ENCODE measurements at regions not wholly inside any gene's neighbourhood (a gene's known extent, or its start where the extent isn't known, plus 50 kb on each side); places are given as distances from the start of the nearest gene placed in this dataset.
A peak's percentile ranks its signal among the peaks of the same experiment; 100 is the strongest.

DNA sequence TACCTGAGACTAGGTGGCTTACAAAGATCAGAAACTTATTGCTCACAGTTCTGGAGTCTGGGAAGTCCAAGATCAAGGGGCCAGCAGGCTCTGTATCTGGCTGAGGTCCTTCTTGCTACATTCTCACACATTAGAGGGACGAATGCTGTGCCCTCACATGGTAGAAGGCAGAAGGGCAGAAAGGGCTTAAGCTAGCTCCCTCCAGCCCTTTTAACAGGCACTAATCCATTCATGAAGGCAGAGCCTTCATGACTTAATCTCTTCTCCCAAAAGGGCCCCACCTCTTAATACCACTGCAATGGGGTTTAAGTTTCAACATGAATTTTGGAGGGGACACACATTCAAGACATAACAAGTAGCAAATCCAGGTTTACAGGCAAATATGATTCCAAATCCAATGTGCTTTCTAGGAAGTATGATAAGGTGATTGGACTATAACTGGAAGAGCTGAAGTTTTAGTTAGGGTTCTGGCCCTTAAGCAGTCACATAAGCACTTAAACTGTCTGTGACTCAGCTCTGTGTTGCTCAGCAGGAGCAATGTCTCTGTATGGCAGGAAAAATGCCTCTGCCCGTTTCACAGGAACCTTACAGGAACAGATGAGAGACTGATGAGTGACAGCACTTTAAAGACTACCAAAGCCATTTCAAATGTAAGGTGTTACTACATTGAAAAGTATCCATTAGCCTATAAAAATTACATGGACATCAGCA lies 119.6 kb upstream of the PTPRM start:
- Histone ChIP-seq H3K9me3 (ENCODE audit: control insufficient read depth in 1 of 2, insufficient read depth in 1 of 2, low read length in 2 of 2) (no peaks in the 10 kb centered on the region), H3K27ac (ENCODE audit: low read depth in 1 of 2, low read length in 2 of 2) (no peak overlapping the region), H3K36me3 (ENCODE audit: insufficient read depth, low read length) (no peaks in the 10 kb centered on the region), H3K27me3 (ENCODE audit: control insufficient read depth in 1 of 2, insufficient read depth in 2 of 2, low read length in 2 of 2) (no peaks in the 10 kb centered on the region), H3K4me1 (ENCODE audit: insufficient read depth, low read length) (no peaks in the 10 kb centered on the region), H3K4me3 (ENCODE audit: low read length) (no peak overlapping the region)
- intact Hi-C loops (cut with DNase I, micrococcal nuclease), result no loop called here
- H3K9me3 Mint-ChIP-seq, result no peaks in the 10 kb centered on the region
- H3K27ac Mint-ChIP-seq, result no peak overlapping the region
- H3K36me3 Mint-ChIP-seq (ENCODE audit: low read depth), result no peaks in the 10 kb centered on the region
- TF ChIP-seq, protein P1, sequence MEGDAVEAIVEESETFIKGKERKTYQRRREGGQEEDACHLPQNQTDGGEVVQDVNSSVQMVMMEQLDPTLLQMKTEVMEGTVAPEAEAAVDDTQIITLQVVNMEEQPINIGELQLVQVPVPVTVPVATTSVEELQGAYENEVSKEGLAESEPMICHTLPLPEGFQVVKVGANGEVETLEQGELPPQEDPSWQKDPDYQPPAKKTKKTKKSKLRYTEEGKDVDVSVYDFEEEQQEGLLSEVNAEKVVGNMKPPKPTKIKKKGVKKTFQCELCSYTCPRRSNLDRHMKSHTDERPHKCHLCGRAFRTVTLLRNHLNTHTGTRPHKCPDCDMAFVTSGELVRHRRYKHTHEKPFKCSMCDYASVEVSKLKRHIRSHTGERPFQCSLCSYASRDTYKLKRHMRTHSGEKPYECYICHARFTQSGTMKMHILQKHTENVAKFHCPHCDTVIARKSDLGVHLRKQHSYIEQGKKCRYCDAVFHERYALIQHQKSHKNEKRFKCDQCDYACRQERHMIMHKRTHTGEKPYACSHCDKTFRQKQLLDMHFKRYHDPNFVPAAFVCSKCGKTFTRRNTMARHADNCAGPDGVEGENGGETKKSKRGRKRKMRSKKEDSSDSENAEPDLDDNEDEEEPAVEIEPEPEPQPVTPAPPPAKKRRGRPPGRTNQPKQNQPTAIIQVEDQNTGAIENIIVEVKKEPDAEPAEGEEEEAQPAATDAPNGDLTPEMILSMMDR (IDR thresholded peaks at IDR 0.05), result no peak
- H3K27me3 Mint-ChIP-seq, result no peaks in the 10 kb centered on the region
- CTCF ChIA-PET, result no interaction called here
- no peaks in the 10 kb centered on the region for H3K4me1 Mint-ChIP-seq (ENCODE audit: low read depth)
- POLR2A ChIA-PET, result no interaction called here
- no peak overlapping the region for H3K4me3 Mint-ChIP-seq
- ATAC-seq (ENCODE audit: poor library complexity) (no peak), DNase-seq (no peak)

DNA sequence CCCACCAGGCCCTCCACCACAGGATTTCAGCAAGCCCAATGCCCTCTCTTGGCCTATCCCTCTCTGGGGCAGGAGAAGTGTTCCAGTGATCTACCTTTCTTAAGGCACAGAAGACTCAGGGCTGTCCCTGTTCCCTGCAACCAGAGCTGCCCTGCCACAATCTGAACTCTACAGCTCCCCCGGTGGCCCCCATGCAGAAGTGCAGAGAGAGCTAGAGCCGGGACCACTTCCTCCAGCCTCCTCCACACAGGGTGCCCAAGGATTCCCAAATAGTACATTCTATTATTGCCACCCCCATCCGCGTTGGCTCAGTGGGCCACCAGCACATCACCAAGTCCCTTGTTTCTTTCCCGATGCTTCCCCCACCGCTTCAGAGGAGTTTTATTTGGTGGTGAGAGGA lies 114.8 kb upstream of the PTPRM start:
- intact Hi-C loops (cut with DNase I, micrococcal nuclease), result no loop called here
- Mint-ChIP-seq H3K4me3 (no peak overlapping the region), H3K27me3 (no peaks in the 10 kb centered on the region), H3K9me3 (no peaks in the 10 kb centered on the region), H3K36me3 (ENCODE audit: low read depth) (no peaks in the 10 kb centered on the region), H3K4me1 (ENCODE audit: low read depth) (no peaks in the 10 kb centered on the region), H3K27ac (no peak overlapping the region)
- H3K4me1 ChIP-seq (ENCODE audit: insufficient read depth, low read length), result no peaks in the 10 kb centered on the region
- TF ChIP-seq, protein P1 (IDR thresholded peaks at IDR 0.05), result no peak
- no peaks in the 10 kb centered on the region for H3K36me3 ChIP-seq (ENCODE audit: insufficient read depth, low read length)
- DNase-seq (peak in 1 of 14 experiments; percentile 6), ATAC-seq (ENCODE audit: poor library complexity) (no peak)
- H3K9me3 ChIP-seq (ENCODE audit: control insufficient read depth in 1 of 2, insufficient read depth in 1 of 2, low read length in 2 of 2), result peaks cover 0 to 12% of the 10 kb centered on the region in 2 experiments
- H3K27ac ChIP-seq (ENCODE audit: low read depth in 1 of 2, low read length in 2 of 2), result no peak overlapping the region
- no peaks in the 10 kb centered on the region for H3K27me3 ChIP-seq (ENCODE audit: control insufficient read depth in 1 of 2, insufficient read depth in 2 of 2, low read length in 2 of 2)
- ChIA-PET POLR2A (no interaction called here), CTCF (interaction anchor here (1.0 kb wide), 1 partner anchor 10 kb away, joined by 3 read pairs; no protein-coding TSS in a partner anchor)
- no peak overlapping the region for H3K4me3 ChIP-seq (ENCODE audit: low read length)

DNA sequence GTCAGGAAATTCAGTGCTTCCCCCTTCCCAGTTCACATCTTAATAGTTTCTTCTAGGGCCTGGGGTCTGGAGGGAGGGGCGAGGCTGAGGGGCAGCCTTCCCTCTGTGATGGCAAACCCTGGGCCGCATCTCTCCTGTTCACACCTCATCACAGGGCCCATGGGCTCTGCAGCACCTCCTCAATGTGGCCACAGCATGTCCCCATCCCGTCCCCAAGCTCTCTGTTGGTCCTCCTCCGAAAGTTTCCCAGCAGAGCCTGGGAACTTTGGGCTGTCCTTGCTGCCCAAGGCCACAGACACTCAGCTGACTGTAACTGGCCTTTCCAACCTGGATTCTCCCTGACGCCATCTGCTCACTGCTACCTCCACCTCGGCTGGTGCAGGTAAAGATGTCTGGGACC lies 112.7 kb upstream of the PTPRM start:
- TF ChIP-seq, protein P1 (IDR thresholded peaks at IDR 0.05), result no peak
- no peak for ATAC-seq (ENCODE audit: poor library complexity)
- peaks cover 0 to 12% of the 10 kb centered on the region in 2 experiments for H3K9me3 ChIP-seq (ENCODE audit: control insufficient read depth in 1 of 2, insufficient read depth in 1 of 2, low read length in 2 of 2)
- H3K27me3 ChIP-seq (ENCODE audit: control insufficient read depth in 1 of 2, insufficient read depth in 2 of 2, low read length in 2 of 2), result no peaks in the 10 kb centered on the region
- no peak for DNase-seq
- Mint-ChIP-seq H3K4me3 (no peak overlapping the region), H3K27me3 (no peaks in the 10 kb centered on the region), H3K4me1 (ENCODE audit: low read depth) (no peaks in the 10 kb centered on the region), H3K27ac (no peak overlapping the region), H3K36me3 (ENCODE audit: low read depth) (no peaks in the 10 kb centered on the region), H3K9me3 (no peaks in the 10 kb centered on the region)
- H3K27ac ChIP-seq (ENCODE audit: low read depth in 1 of 2, low read length in 2 of 2), result no peak overlapping the region
- ChIA-PET CTCF (no interaction called here), POLR2A (no interaction called here)
- intact Hi-C loops (cut with DNase I, micrococcal nuclease), result no loop called here
- no peaks in the 10 kb centered on the region for H3K36me3 ChIP-seq (ENCODE audit: insufficient read depth, low read length)
- H3K4me3 ChIP-seq (ENCODE audit: low read length), result no peak overlapping the region
- no peaks in the 10 kb centered on the region for H3K4me1 ChIP-seq (ENCODE audit: insufficient read depth, low read length)

All from CD4-positive, alpha-beta T cell (primary cell).